ENCODE measurements at regions not wholly inside any gene's neighbourhood (a gene's known extent, or its start where the extent isn't known, plus 50 kb on each side); places are given as distances from the start of the nearest gene placed in this dataset.

DNA sequence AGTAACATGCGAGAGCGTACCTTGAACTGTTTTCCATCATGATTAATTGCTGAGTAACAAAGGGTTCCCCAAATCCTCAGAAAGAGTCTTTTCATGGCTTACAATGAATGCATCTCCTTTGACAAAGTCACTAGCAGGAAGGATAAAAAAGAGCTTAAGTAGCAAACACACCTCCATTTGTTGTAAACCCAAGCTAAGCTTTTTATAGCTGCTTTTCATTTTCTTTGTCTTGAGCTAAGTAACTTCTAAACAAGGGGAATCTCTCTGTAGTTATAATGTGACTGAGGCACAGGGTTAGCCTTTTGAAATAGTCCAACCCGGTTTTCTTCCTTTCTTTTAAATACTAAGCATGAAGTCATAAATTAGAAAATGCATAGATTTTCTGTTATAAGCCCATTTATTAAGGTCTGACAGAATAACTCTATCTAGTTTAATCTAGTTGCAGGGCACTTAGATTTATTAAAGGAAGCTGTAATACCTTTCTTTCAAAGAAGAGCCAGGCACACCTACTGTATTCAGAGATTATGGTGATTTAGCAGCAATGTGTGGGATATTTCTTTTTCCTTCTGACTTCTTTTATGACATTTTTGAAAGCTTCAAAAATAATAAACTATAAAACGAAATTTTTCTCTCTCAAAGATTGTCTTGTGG lies 226.9 kb upstream of the SMIM31 start:
- peak overlapping the region; percentile 81 for H3K4me2 ChIP-seq
- no peak overlapping the region for H2AFZ ChIP-seq (replicated peaks)
- H3K4me1 ChIP-seq: peaks cover 48% of the 10 kb centered on the region
- peaks cover 3% of the 10 kb centered on the region for H3K9me3 Mint-ChIP-seq
- H3K79me2 ChIP-seq (ENCODE audit: low read depth): no peaks in the 10 kb centered on the region
- H3K4me3 Mint-ChIP-seq: no peak overlapping the region
- H3K9me3 ChIP-seq (ENCODE audit: low read depth): no peaks in the 10 kb centered on the region
- DNase-seq (ENCODE audit: low spot score): peak; percentile 79
- no peak overlapping the region for H3K27ac Mint-ChIP-seq
- no peaks in the 10 kb centered on the region for H3K36me3 Mint-ChIP-seq
- peaks cover 36% of the 10 kb centered on the region for H3F3A ChIP-seq (ENCODE audit: low read depth)
- peak overlapping the region; percentile 79 for H3K27ac ChIP-seq
- H4K20me1 ChIP-seq (ENCODE audit: low read depth): no peaks in the 10 kb centered on the region
- no peaks in the 10 kb centered on the region for H3K27me3 Mint-ChIP-seq (ENCODE audit: insufficient read depth, low read depth)
- H3K4me3 ChIP-seq: peak overlapping the region; percentile 33
- peaks cover 18% of the 10 kb centered on the region for H3K4me1 Mint-ChIP-seq
- no peak overlapping the region for H3K9ac ChIP-seq
- H3K27me3 ChIP-seq: no peaks in the 10 kb centered on the region
- no peaks in the 10 kb centered on the region for H3K36me3 ChIP-seq
- TF ChIP-seq EZH2phosphoT487 (IDR thresholded peaks at IDR 0.05) (peak; percentile 76), EZH2 (IDR thresholded peaks at IDR 0.05) (no peak)

DNA sequence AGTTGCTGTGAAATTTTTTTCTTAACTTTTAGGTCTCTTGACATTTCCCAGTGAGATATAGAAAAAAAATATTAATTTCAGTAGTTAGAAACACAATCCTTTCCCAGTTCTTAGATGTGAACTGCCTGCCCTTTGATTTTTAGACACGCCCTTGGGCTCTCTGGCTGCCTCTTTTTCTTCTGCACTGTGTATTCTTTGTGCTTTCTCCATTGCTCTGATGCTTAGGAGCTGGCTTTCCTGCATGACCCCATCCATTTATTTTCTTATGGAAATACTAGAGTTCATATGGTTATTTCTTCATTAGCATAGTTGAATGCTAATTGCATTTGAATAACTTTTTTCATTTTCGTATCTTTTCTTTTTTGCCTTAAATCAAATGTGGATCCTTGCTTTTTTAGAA lies 224.9 kb upstream of the SMIM31 start:
- H3K27ac Mint-ChIP-seq: no peak overlapping the region
- H3K27me3 Mint-ChIP-seq (ENCODE audit: insufficient read depth, low read depth): no peaks in the 10 kb centered on the region
- Histone ChIP-seq H3K4me2 (no peak overlapping the region), H2AFZ (replicated peaks) (no peak overlapping the region), H3K27ac (no peak overlapping the region), H3K9ac (no peak overlapping the region), H3F3A (ENCODE audit: low read depth) (peaks cover 36% of the 10 kb centered on the region), H3K79me2 (ENCODE audit: low read depth) (no peaks in the 10 kb centered on the region), H3K9me3 (ENCODE audit: low read depth) (no peaks in the 10 kb centered on the region), H3K36me3 (no peaks in the 10 kb centered on the region), H4K20me1 (ENCODE audit: low read depth) (no peaks in the 10 kb centered on the region), H3K27me3 (no peaks in the 10 kb centered on the region), H3K4me3 (no peak overlapping the region), H3K4me1 (peaks cover 38% of the 10 kb centered on the region)
- H3K9me3 Mint-ChIP-seq: peaks cover 3% of the 10 kb centered on the region
- no peak for DNase-seq (ENCODE audit: low spot score)
- no peaks in the 10 kb centered on the region for H3K36me3 Mint-ChIP-seq
- H3K4me1 Mint-ChIP-seq: peaks cover 18% of the 10 kb centered on the region
- H3K4me3 Mint-ChIP-seq: no peak overlapping the region
- TF ChIP-seq, protein P1, sequence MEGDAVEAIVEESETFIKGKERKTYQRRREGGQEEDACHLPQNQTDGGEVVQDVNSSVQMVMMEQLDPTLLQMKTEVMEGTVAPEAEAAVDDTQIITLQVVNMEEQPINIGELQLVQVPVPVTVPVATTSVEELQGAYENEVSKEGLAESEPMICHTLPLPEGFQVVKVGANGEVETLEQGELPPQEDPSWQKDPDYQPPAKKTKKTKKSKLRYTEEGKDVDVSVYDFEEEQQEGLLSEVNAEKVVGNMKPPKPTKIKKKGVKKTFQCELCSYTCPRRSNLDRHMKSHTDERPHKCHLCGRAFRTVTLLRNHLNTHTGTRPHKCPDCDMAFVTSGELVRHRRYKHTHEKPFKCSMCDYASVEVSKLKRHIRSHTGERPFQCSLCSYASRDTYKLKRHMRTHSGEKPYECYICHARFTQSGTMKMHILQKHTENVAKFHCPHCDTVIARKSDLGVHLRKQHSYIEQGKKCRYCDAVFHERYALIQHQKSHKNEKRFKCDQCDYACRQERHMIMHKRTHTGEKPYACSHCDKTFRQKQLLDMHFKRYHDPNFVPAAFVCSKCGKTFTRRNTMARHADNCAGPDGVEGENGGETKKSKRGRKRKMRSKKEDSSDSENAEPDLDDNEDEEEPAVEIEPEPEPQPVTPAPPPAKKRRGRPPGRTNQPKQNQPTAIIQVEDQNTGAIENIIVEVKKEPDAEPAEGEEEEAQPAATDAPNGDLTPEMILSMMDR (IDR thresholded peaks at IDR 0.05): no peak
- TF ChIP-seq EZH2phosphoT487 (IDR thresholded peaks at IDR 0.05) (no peak), EZH2 (IDR thresholded peaks at IDR 0.05) (no peak)

DNA sequence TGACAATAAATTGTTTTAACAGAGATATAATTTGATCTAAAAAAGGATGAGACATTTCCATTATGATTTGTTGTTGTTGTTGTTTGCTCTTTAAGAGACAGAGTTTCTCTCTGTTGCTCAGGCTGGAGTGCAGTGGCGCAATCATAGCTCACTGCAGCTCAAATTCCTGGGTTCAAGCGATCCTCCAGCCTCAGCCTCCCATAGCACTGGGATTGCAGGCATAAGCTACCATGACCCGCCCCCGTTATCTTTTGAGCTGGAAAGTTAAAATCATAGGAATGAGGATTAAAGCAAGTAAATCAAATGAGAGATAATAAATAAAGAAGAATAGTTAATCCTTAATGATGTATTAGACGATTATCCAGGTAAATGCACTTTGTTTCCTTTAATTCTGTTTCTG lies 224.4 kb upstream of the SMIM31 start:
- Histone ChIP-seq H3K4me3 (no peak overlapping the region), H3K9ac (no peak overlapping the region), H3K79me2 (ENCODE audit: low read depth) (no peaks in the 10 kb centered on the region), H3F3A (ENCODE audit: low read depth) (peaks cover 35% of the 10 kb centered on the region), H3K27ac (no peak overlapping the region), H3K27me3 (no peaks in the 10 kb centered on the region), H3K4me1 (peaks cover 34% of the 10 kb centered on the region), H2AFZ (replicated peaks) (no peak overlapping the region), H3K4me2 (no peak overlapping the region), H4K20me1 (ENCODE audit: low read depth) (no peaks in the 10 kb centered on the region), H3K9me3 (ENCODE audit: low read depth) (no peaks in the 10 kb centered on the region), H3K36me3 (no peaks in the 10 kb centered on the region)
- Mint-ChIP-seq H3K9me3 (peaks cover 3% of the 10 kb centered on the region), H3K36me3 (no peaks in the 10 kb centered on the region), H3K4me1 (peaks cover 17% of the 10 kb centered on the region), H3K4me3 (no peak overlapping the region), H3K27me3 (ENCODE audit: insufficient read depth, low read depth) (no peaks in the 10 kb centered on the region), H3K27ac (no peak overlapping the region)
- DNase-seq (ENCODE audit: low spot score): no peak
- TF ChIP-seq EZH2 (IDR thresholded peaks at IDR 0.05) (no peak), EZH2phosphoT487 (IDR thresholded peaks at IDR 0.05) (no peak)
- TF ChIP-seq, protein P1 (IDR thresholded peaks at IDR 0.05): no peak

DNA sequence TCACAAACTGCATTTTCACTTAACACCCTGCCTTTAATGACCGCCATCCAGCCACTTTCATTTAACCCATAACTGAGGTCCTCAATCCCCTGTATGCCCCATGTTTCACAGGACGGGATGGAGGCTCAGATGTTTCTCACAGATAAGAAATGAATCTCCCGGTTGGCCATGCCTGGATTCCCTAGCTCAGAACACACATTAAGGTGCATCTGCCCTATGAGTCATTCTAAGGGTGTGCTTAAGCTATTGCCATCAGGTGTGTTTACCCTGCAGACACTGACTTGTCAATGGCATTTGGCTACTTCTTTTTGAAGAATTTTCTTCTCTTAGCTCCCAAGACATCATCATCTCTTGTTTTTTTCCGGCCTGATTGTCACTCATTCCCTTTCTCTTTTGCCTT lies 222.6 kb upstream of the SMIM31 start:
- no peak overlapping the region for H3K4me3 ChIP-seq
- no peaks in the 10 kb centered on the region for H4K20me1 ChIP-seq (ENCODE audit: low read depth)
- peaks cover 16% of the 10 kb centered on the region for H3F3A ChIP-seq (ENCODE audit: low read depth)
- Mint-ChIP-seq H3K4me3 (no peak overlapping the region), H3K4me1 (peaks cover 19% of the 10 kb centered on the region), H3K27me3 (ENCODE audit: insufficient read depth, low read depth) (peaks cover 2% of the 10 kb centered on the region), H3K9me3 (peaks cover 3% of the 10 kb centered on the region), H3K36me3 (no peaks in the 10 kb centered on the region), H3K27ac (no peak overlapping the region)
- no peak overlapping the region for H3K27ac ChIP-seq
- TF ChIP-seq, protein P1 (IDR thresholded peaks at IDR 0.05): no peak
- TF ChIP-seq EZH2 (IDR thresholded peaks at IDR 0.05): no peak
- no peak for TF ChIP-seq EZH2phosphoT487 (IDR thresholded peaks at IDR 0.05)
- no peak for DNase-seq (ENCODE audit: low spot score)
- H3K27me3 ChIP-seq: no peaks in the 10 kb centered on the region
- H2AFZ ChIP-seq (replicated peaks): no peak overlapping the region
- H3K4me1 ChIP-seq: peaks cover 17% of the 10 kb centered on the region
- H3K4me2 ChIP-seq: no peak overlapping the region
- no peak overlapping the region for H3K9ac ChIP-seq
- H3K79me2 ChIP-seq (ENCODE audit: low read depth): no peaks in the 10 kb centered on the region
- H3K36me3 ChIP-seq: no peaks in the 10 kb centered on the region
- H3K9me3 ChIP-seq (ENCODE audit: low read depth): no peaks in the 10 kb centered on the region
